ENCODE measurements at regions not wholly inside any gene's neighbourhood (a gene's known extent, or its start where the extent isn't known, plus 50 kb on each side); places are given as distances from the start of the nearest gene placed in this dataset.

DNA sequence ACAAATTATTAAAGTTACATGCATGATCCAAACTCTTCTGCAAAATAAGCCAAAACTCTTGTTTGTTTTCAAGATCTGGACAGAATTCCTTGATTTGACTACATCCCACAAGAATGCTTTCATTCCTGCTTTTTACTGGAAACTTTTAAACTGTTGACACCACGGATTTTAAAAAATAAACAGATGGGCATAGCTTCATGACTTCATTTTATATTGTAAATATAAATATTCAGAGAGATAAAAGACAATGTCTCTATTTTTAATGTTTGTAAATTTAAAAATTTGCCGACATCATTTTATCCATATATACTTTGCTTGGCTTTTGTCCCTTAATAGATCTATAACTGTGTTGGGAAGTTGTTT lies 134.3 kb upstream of the DCN start:
- intact Hi-C loops (cut with micrococcal nuclease), result no loop called here
- DNase-seq, result no peak
- ATAC-seq, result peak; percentile 60

GRCh38 chr12:91316161-91316906 lies 133.7 kb upstream of the DCN start:
- intact Hi-C loops (cut with micrococcal nuclease), result no loop called here
- peak; percentile 50 for ATAC-seq
- no peak for DNase-seq

DNA sequence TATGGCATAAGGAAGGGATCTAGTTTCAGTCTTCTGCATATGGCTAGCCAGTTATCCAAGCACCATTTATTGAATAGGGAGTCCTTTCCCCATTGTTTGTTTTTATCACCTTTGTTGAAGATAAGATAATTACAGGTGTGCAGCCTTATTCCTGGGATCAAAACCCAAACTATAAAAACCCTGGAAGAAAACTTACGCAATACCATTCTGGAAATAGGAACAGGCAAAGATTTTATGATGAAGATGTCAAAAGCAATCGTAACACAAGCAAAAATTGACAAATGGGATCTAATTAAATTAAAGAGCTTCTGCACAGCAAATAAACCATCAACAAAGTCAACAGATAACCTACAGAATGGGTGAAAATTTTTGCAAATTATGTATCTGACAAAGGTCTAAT lies 128.5 kb upstream of the DCN start:
- ATAC-seq (no peak), DNase-seq (no peak)
- intact Hi-C loops (cut with micrococcal nuclease), result no loop called here

- intact Hi-C loops (cut with micrococcal nuclease), result no loop called here
- DNase-seq, result no peak
- no peak for ATAC-seq
Measured at GRCh38 chr12:91309450-91309849, 126.8 kb upstream of the DCN start.

GRCh38 chr12:91307957-91308670 lies 125.5 kb upstream of the DCN start:
- intact Hi-C loops (cut with micrococcal nuclease), result no loop called here
- DNase-seq (no peak), ATAC-seq (no peak)

- DNase-seq (no peak), ATAC-seq (no peak)
- intact Hi-C loops (cut with micrococcal nuclease), result no loop called here
Measured at GRCh38 chr12:91290354-91290753, 107.7 kb upstream of the DCN start.

GRCh38 chr12:91289906-91290305 lies 107.3 kb upstream of the DCN start:
- DNase-seq, result no peak
- intact Hi-C loops (cut with micrococcal nuclease), result no loop called here
- ATAC-seq, result no peak

DNA sequence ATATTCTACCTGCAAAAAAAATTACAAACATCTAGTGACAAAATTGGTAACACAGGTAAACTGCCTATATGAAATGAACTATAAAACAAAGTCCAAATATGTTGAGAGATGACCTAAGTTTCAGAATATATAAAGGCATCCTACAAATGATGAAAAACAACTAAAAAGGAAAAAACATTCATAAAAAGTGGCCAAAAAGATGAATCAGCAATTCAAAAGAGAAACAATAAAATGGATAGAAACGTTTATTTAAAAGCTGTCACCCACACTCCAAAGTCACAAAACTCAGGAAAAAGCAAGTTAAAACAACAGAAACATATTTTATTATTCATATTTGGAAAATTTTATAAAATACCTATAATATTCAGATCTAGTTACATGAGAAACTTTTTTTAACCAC lies 106.5 kb upstream of the DCN start:
- ATAC-seq (no peak), DNase-seq (no peak)
- intact Hi-C loops (cut with micrococcal nuclease), result no loop called here

DNA sequence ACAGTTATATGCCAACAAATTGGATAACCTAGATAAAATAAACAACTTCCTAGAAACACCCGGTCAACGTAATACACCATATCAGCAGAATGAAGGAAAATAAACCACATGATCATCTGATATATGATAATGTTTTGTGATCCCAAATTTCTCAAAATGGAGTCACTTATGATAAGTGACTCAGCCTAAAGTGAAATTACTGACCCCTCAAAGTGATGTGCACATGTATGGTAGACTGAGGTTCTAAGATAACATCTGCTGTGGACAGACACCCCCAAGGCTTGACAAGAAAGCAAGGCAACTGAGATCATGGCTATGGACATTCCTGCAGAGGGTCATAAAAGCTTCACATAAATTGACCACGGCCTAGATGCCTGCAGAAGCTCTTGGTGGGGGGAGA lies 105.1 kb upstream of the DCN start:
- no peak for ATAC-seq
- DNase-seq, result no peak
- intact Hi-C loops (cut with micrococcal nuclease), result no loop called here

DNA sequence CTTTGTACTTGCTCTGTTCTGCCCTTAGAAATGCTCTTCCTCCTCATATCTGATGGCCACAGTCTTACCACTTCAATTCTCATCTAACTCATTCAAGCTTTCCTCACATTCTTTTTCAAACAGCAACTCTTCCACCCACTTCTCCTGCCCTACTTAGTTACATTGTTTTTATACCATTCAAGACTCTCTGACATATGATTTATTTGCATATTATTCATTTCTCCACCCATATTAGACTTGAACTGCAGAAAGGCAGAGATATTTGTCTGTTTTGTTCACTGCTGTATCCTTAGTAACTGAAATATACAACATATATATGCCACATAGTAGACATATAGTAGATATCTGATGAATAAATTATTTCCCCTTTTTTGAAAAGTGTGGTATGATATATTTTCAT lies 95.5 kb upstream of the DCN start:
- intact Hi-C loops (cut with micrococcal nuclease), result no loop called here
- ATAC-seq, result no peak
- no peak for DNase-seq

- DNase-seq, result no peak
- no peak for ATAC-seq
- intact Hi-C loops (cut with micrococcal nuclease), result no loop called here
Measured at GRCh38 chr12:91276509-91276908, 93.9 kb upstream of the DCN start.

- ATAC-seq, result no peak
- DNase-seq, result no peak
- intact Hi-C loops (cut with micrococcal nuclease), result no loop called here
Measured at GRCh38 chr12:91275321-91275720, 92.7 kb upstream of the DCN start.

DNA sequence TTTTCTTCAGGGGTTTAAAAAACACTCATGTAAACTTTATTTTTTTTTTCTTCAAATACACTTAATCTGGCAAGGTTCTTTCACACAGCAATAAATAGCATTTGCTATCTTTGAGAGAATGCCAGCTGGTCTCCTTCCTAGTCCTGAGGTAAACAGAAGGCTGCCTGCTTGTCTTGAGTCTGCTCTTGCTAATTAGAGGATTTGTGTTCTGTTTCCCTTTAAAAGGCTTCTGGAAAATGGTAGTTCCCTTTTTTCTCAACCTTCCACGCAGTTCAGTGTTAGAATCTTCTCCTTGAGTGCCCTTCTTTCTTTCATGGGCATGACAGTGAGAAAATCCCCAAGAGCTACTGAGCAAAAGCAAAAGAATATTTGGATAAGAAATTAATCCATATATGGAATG lies 92.3 kb upstream of the DCN start:
- DNase-seq (no peak), ATAC-seq (peak; percentile 29)

DNA sequence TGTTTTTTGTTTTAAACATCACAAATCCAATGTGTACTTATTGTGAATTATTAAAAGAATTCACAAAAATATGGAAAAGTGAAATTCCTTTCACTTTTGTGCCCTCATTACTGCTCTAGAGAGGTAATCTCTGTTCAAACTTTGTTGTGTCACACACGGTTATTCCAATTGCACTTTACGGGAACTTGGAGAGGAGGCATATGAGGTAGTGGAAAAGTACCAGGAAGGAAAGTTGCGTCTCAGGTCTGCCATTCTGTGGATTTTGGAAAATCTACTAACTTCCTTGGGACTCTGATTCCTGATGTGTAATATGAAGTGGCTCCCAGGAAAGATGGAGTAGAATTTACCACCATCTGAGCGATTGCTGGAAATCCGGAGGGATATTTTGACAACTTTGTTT lies 90.9 kb upstream of the DCN start:
- intact Hi-C loops (cut with micrococcal nuclease), result no loop called here
- ATAC-seq (peak; percentile 71), DNase-seq (no peak)

More for the DNA sequence above, 92.3 kb upstream of the DCN start:
- intact Hi-C loops (cut with micrococcal nuclease), result no loop called here

DNA sequence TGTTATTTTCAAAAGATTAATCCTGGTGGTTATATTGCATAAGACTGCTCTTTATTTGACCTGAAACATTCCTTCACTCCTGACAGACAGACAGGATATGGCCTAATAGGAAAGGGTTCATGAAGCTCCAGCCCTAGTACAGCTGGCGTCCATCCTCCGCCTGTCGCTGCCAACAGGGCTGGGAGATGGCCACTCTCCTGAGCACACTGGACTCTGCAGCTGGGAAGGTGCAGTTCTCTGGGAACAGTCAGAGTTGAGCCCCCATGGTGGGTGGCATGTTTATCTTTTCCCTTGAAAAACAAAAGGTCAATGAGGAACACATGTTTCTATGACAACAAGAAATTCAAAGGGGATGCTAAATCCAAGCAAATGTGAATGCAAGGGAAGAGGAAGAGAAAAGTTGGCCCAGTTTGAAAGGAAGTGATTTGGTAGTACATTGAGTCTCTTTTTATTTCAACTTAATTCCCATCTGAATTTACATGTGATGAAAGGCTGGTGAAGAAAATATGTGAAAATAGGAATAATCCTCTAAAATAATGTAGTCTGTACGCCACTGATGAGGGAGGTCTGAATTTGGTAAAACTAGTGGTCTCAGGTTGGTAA lies 89.9 kb upstream of the DCN start:
- intact Hi-C loops (cut with micrococcal nuclease), result no loop called here
- peak; percentile 88 for DNase-seq

DNA sequence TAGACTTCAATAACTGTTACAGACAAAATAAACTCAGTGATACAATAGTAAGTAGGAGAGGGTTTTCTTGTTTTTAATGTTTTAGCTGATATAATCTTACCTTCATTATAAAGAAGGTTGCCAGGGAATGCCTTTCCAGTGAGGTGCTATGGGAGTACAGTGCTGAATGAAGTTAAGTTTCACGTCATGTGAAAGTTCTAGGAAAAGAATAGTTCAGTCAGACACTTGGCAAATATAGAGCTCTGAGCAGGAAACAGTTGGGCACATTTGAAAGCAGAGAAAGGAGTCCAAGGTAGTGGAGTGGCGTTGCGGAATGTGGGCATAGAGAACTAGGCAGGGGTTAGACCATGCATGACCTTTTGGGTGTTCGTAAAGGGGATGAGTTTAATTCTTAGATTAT lies 88.6 kb upstream of the DCN start:
- no peak for ATAC-seq
- no peak for DNase-seq
- intact Hi-C loops (cut with micrococcal nuclease), result no loop called here

More for the DNA sequence above, 89.9 kb upstream of the DCN start:
- ATAC-seq, result peak; percentile 96

DNA sequence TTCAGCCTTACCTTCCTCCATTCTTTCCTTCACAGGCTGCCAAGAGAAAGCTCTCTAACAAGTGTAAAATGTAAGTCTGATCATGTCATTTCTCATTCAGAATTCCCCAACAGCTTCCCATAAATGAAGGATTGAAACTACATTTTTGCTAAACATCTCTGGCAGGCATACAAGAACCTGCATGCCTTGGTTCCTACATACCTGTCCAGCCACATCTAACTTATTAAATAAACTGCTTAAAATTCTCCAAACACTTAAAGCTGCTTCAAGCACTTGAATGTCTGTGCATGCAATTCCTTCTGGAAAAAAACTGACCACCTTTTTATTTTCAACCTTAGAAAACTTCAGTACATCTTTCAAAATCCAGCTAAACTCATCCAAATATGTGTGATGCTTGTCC lies 84.4 kb upstream of the DCN start:
- ATAC-seq (no peak), DNase-seq (no peak)
- intact Hi-C loops (cut with micrococcal nuclease), result no loop called here

DNA sequence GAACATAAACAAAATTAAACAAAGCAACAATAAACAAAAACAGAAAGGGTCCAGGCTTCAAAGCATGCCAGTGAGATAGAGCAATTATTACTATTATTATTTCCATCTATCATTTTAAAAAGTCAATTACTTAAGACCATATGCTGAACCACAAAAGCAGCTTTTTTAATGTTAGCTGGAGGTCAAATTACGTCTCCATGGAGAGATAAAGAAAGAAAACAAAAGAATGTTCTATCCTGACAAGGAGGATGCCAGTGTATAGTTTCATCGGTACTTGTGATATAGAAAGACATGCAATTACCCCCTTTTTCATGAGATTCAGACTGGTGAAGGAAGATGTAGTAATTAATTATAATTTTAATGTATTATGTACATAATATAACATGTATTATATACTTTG lies 81.6 kb upstream of the DCN start:
- intact Hi-C loops (cut with micrococcal nuclease), result no loop called here
- no peak for ATAC-seq
- DNase-seq, result no peak

DNA sequence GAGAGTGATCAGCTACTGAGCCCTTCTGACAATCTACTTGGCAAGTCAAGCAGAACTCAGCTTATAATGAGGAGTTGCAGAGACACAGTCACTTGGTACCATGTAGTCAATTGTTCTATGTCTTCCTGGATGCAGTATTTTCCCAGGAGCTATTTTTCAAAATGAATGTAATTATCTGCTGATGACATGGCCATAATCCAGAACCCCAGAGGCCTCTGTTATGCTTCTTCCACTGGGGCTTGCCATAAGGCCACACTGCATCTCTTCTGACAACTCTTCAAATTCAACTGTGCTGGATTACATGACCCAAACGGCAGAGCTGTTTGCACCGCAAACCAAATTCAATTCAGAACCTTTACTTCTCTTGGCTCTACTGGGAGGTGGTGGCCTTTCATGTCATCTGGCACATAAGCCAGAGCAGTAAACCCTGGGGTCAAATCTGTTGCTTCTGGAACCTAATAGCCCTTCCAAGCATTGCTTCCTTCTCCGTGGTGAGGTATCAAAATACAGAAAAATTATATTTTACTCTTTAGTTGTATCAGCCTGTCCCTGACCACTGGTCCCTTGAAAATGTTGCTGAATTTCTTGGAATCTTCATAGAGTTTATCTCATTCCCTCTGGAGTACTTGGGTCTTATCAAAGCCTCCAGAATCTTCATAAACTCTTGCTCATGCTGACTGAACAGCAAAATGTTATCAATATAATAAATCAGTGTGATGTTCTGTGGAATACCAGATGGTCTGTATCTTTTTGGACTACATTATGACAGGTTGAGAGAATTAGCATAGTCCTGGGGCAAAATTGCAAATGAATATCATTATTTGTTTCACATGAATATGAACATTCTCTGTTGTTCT lies 79.4 kb upstream of the DCN start:
- ATAC-seq, result peak; percentile 26
- intact Hi-C loops (cut with micrococcal nuclease), result no loop called here
- DNase-seq, result no peak

DNA sequence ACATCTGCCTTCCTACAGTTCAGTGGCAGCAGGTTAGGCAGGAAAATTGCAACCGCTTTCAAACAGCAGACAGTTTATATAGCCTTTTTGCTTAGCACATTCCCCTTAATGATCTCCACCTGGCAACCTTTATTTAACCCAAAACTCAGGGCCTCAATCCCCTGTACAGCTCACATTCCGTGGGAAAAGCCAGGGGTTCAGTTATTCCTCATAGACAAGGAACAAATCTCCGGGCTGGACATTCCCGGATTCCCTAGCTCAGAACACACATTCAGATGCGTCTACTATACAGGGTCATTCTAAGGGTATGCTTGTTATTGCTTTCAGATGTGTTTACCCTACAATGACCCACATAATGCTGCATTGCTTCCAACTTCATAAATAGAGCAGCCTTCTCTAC lies 73.8 kb upstream of the DCN start:
- ATAC-seq (no peak), DNase-seq (no peak)
- intact Hi-C loops (cut with micrococcal nuclease), result no loop called here
